Endothelial cell of umbilical vein (primary cell): ENCODE measurements at regions not wholly inside any gene's neighbourhood (a gene's known extent, or its start where the extent isn't known, plus 50 kb on each side); places are given as distances from the start of the nearest gene placed in this dataset.

ENCODE experiments used
- BruUV-seq: library from RNA; stranded (reverse); fragments of 400-500 nt; replicated peaks from 2 replicates; lab custom pipeline; 2021; lab: Mats Ljungman, UMichigan
- CTCF ChIA-PET: fragments of 300-600, 350-600 bp; sonication (Branson Sonifier 250); formaldehyde crosslinking; loops from one replicate; lab custom pipeline; 2021; ENCODE audit warnings: antibody characterized with exemption, inconsistent platforms; lab: Charles Lee
- POLR2A ChIA-PET: fragments of 300-600, 350-600 bp; sonication (Branson Sonifier 250); formaldehyde crosslinking; loops from one replicate; lab custom pipeline; 2021; ENCODE audit warnings: antibody characterized with exemption, inconsistent platforms; lab: Charles Lee
- DNase-seq: peaks from one replicate; pipeline ENCODE4 v3.0.0-alpha.2; 2011; ENCODE audit warnings: low read depth, low spot score
- FAIRE-seq: peaks from 2 replicates; lab custom pipeline; 2011; peaks lifted over from hg19 to GRCh38; lab: Jason Lieb, UNC
- H2AFZ ChIP-seq: 2 replicates; pipeline ENCODE4 v1.6.0; 2012; ENCODE audit warnings: low read depth, low read length, control low read depth, inconsistent platforms
- H3K27ac ChIP-seq: 2 replicates; pipeline ENCODE4 v1.5.1; 2011; ENCODE audit warnings: low read depth, mild to moderate bottlenecking, control low read depth, low read length, moderate library complexity; ENCODE audit not compliant: insufficient read depth
- H3K27me3 ChIP-seq, 2 experiments: 2 replicates each; pipeline versions ENCODE4 v1.6.0 to v1.6.1; 2011; ENCODE audit warnings: low read length in 2 of 2, mixed read lengths in 1 of 2; ENCODE audit not compliant: control insufficient read depth in 2 of 2, insufficient read depth in 2 of 2
- H3K36me3 ChIP-seq, 2 experiments: 2 replicates in 1 of 2; 3 replicates in 1 of 2; pipeline ENCODE4 v1.5.1; 2011; ENCODE audit warnings: low read length in 2 of 2, mild to moderate bottlenecking in 1 of 2, moderate library complexity in 1 of 2; ENCODE audit not compliant: control insufficient read depth in 2 of 2, insufficient read depth in 2 of 2; ENCODE audit errors: extremely low read depth in 1 of 2
- H3K4me1 ChIP-seq: 3 replicates; pipeline ENCODE4 v1.5.1; 2011; ENCODE audit warnings: mild to moderate bottlenecking, low read length; ENCODE audit not compliant: control insufficient read depth, insufficient read depth; ENCODE audit errors: extremely low read depth
- H3K4me2 ChIP-seq: 2 replicates; pipeline ENCODE4 v1.6.1; 2011; ENCODE audit warnings: low read length, control low read depth, mixed read lengths; ENCODE audit not compliant: insufficient read depth
- H3K4me3 ChIP-seq, 3 experiments: fragments of 200-600 bp in 1 of 3; sonication (generic), shearing (Covaris generic) in 1 of 3; replicated peaks in 1 of 3; 2 replicates each; pipeline ENCODE4 v1.5.1; 2011 to 2016; ENCODE audit warnings: control low read depth in 3 of 3, low read length in 3 of 3, mild to moderate bottlenecking in 2 of 3, inconsistent platforms in 1 of 3, low read depth in 1 of 3, moderate library complexity in 1 of 3; ENCODE audit not compliant: insufficient read depth in 1 of 3
- H3K79me2 ChIP-seq: 2 replicates; pipeline ENCODE4 v1.6.0; 2012; ENCODE audit warnings: low read length, inconsistent platforms; ENCODE audit not compliant: control insufficient read depth, insufficient read depth
- H3K9ac ChIP-seq: replicated peaks from 2 replicates; pipeline ENCODE3; 2011; ENCODE audit warnings: low read length, control low read depth; ENCODE audit not compliant: insufficient read depth; ENCODE audit errors: extremely low read depth
- H3K9me1 ChIP-seq: replicated peaks from 3 replicates; pipeline ENCODE4 v1.6.0; 2011; ENCODE audit warnings: mild to moderate bottlenecking, low read length; ENCODE audit not compliant: control insufficient read depth, insufficient read depth; ENCODE audit errors: extremely low read depth
- H3K9me3 ChIP-seq: replicated peaks from 2 replicates; pipeline ENCODE4 v1.5.1; 2012; ENCODE audit warnings: low read length, inconsistent platforms; ENCODE audit not compliant: control insufficient read depth, insufficient read depth
- H4K20me1 ChIP-seq: replicated peaks from 2 replicates; pipeline ENCODE3; 2011; ENCODE audit warnings: mild to moderate bottlenecking, low read length; ENCODE audit not compliant: control insufficient read depth, insufficient read depth; ENCODE audit errors: extremely low read depth
- FOS ChIP-seq: IDR thresholded peaks from 2 replicates; pipeline ENCODE4 v1.6.1; 2011; ENCODE audit warnings: mild to moderate bottlenecking, low read length, moderate library complexity, borderline replicate concordance; ENCODE audit not compliant: insufficient read depth
- JUN ChIP-seq: IDR thresholded peaks from 2 replicates; pipeline ENCODE4 v1.6.1; 2011; ENCODE audit warnings: borderline replicate concordance, low read depth; ENCODE audit not compliant: insufficient read length, insufficient read depth
- MYC ChIP-seq: IDR thresholded peaks from one replicate; pipeline ENCODE4 v1.6.1; 2011; ENCODE audit warnings: mild to moderate bottlenecking, low read depth, low read length
- POLR2A ChIP-seq: IDR thresholded peaks from 2 replicates; pipeline ENCODE4 v1.6.1; 2012; ENCODE audit warnings: low read depth, mild to moderate bottlenecking, control low read depth, low read length
- POLR2AphosphoS5 ChIP-seq: IDR thresholded peaks from 2 replicates; pipeline ENCODE4 v1.6.1; 2012; ENCODE audit warnings: low read depth, mild to moderate bottlenecking, control low read depth, low read length, moderate library complexity; ENCODE audit not compliant: insufficient read depth
- dilution Hi-C: fragments of 300-500 bp; cut with MboI; formaldehyde crosslinking; loops from one replicate; pipeline ENCODE4 v1.15.0; 2019; ENCODE audit warnings: low sequenced_read_pairs; ENCODE audit not compliant: extremely low pct_ligation_motif_present
- intact Hi-C: fragments of 100-400 bp; cut with micrococcal nuclease; formaldehyde crosslinking; loops from one replicate; pipeline ENCODE4 v1.10.0; 2022
- TF ChIP-seq, protein P1 (sequence below), 2 donors: IDR thresholded peaks; 1 replicate in 1 of 2; 2 replicates in 1 of 2; pipeline ENCODE4 v1.5.1; 2011; ENCODE audit warnings: low read length in 2 of 2, mild to moderate bottlenecking in 2 of 2, moderate library complexity in 2 of 2, control low read depth in 1 of 2, inconsistent platforms in 1 of 2, low read depth in 1 of 2; ENCODE audit not compliant: insufficient read depth in 1 of 2; ENCODE audit errors: extremely low read depth in 1 of 2
- TF ChIP-seq, protein P2 (sequence below): IDR thresholded peaks from 2 replicates; pipeline ENCODE4 v1.6.1; 2011; ENCODE audit not compliant: insufficient read depth, insufficient read length

DNA sequence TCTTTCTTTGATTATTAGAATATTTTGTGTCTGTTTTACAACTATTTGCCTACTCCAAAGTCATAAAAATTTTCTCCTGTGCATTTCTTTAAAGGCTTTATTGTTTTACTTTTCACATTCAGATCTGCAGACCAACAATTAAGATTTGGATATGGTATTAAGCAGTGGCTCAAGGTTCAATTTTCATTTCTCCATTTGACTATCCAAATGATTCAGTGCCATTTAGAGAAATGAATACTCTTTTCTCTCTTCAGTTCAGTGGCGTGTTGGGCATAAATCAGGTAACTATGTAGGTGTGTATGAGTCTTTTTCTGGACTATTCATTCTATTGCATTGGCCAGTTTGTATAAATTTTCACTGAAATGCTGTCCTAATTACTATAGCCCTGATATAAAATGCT lies 57.3 kb upstream of the IL1R1 start:
- no peak overlapping the region for H3K4me2 ChIP-seq
- H3K9ac ChIP-seq: no peak overlapping the region
- ChIA-PET CTCF (interaction anchor here (1.1 to 1.4 kb wide), 3 partner anchors 13 to 155 kb away, joined by 3 read pairs; no protein-coding TSS in a partner anchor), POLR2A (no interaction called here)
- H3K9me1 ChIP-seq: no peaks in the 10 kb centered on the region
- BruUV-seq: no TSS peak
- FAIRE-seq (no peak), DNase-seq (no peak)
- TF ChIP-seq MYC: no peak
- no peak for TF ChIP-seq POLR2AphosphoS5
- no peak for TF ChIP-seq JUN
- TF ChIP-seq FOS: no peak
- TF ChIP-seq, protein P1, sequence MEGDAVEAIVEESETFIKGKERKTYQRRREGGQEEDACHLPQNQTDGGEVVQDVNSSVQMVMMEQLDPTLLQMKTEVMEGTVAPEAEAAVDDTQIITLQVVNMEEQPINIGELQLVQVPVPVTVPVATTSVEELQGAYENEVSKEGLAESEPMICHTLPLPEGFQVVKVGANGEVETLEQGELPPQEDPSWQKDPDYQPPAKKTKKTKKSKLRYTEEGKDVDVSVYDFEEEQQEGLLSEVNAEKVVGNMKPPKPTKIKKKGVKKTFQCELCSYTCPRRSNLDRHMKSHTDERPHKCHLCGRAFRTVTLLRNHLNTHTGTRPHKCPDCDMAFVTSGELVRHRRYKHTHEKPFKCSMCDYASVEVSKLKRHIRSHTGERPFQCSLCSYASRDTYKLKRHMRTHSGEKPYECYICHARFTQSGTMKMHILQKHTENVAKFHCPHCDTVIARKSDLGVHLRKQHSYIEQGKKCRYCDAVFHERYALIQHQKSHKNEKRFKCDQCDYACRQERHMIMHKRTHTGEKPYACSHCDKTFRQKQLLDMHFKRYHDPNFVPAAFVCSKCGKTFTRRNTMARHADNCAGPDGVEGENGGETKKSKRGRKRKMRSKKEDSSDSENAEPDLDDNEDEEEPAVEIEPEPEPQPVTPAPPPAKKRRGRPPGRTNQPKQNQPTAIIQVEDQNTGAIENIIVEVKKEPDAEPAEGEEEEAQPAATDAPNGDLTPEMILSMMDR (IDR thresholded peaks at IDR 0.05; ENCODE audit: extremely low read depth in 1 of 2, insufficient read depth in 1 of 2, low read depth in 1 of 2, low read length in 2 of 2): no peak
- TF ChIP-seq, protein P2, sequence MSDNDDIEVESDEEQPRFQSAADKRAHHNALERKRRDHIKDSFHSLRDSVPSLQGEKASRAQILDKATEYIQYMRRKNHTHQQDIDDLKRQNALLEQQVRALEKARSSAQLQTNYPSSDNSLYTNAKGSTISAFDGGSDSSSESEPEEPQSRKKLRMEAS: no peak
- TF ChIP-seq POLR2A: no peak
- dilution Hi-C loops (no loop called here), intact Hi-C loops (no loop called here)
- H2AFZ ChIP-seq: no peak overlapping the region
- no peaks in the 10 kb centered on the region for H3K79me2 ChIP-seq
- no peak overlapping the region for H3K4me3 ChIP-seq
- H3K4me1 ChIP-seq: peaks cover 20% of the 10 kb centered on the region
- H3K9me3 ChIP-seq: no peaks in the 10 kb centered on the region
- no peak overlapping the region for H3K27ac ChIP-seq
- no peaks in the 10 kb centered on the region for H4K20me1 ChIP-seq
- H3K27me3 ChIP-seq: no peaks in the 10 kb centered on the region
- no peaks in the 10 kb centered on the region for H3K36me3 ChIP-seq
